Fibroblast of the aortic adventitia (primary cell): ENCODE measurements at regions not wholly inside any gene's neighbourhood (a gene's known extent, or its start where the extent isn't known, plus 50 kb on each side); places are given as distances from the start of the nearest gene placed in this dataset.
A peak's percentile ranks its signal among the peaks of the same experiment; 100 is the strongest.

Experiments used
- DNase-seq: peaks from one replicate; pipeline ENCODE4 v3.0.0-alpha.2; 2010; ENCODE audit warnings: low read depth
- H3K4me3 ChIP-seq: 2 replicates; pipeline ENCODE4 v1.5.1; 2011; ENCODE audit warnings: low read depth, mild to moderate bottlenecking, control low read depth, low read length, moderate library complexity
- CTCF ChIP-seq: IDR thresholded peaks from 2 replicates; pipeline ENCODE4 v1.5.1; 2011; ENCODE audit warnings: mild to moderate bottlenecking, low read length, control low read depth, inconsistent platforms; ENCODE audit not compliant: insufficient read depth

GRCh38 chr11:95485115-95485900 is 254.3 kb upstream of the SESN3 start:
- TF ChIP-seq CTCF: no peak
- DNase-seq: peak; percentile 57
- no peak overlapping the region for H3K4me3 ChIP-seq

- DNase-seq: peak; percentile 23
- TF ChIP-seq CTCF: no peak
- no peak overlapping the region for H3K4me3 ChIP-seq
These were observed 252.3 kb upstream of the SESN3 start for GRCh38 chr11:95483339-95483738.

GRCh38 chr11:95478003-95478402 is 247.0 kb upstream of the SESN3 start:
- no peak for DNase-seq
- no peak overlapping the region for H3K4me3 ChIP-seq
- no peak for TF ChIP-seq CTCF

GRCh38 chr11:95469258-95469657 is 238.3 kb upstream of the SESN3 start:
- DNase-seq: no peak
- TF ChIP-seq CTCF: no peak
- no peak overlapping the region for H3K4me3 ChIP-seq

GRCh38 chr11:95466416-95466815 is 235.4 kb upstream of the SESN3 start:
- DNase-seq: no peak
- TF ChIP-seq CTCF: no peak

GRCh38 chr11:95465887-95466286 is 234.9 kb upstream of the SESN3 start:
- no peak overlapping the region for H3K4me3 ChIP-seq
- DNase-seq: no peak
- no peak for TF ChIP-seq CTCF

More at GRCh38 chr11:95466416-95466815, 235.4 kb upstream of the SESN3 start:
- H3K4me3 ChIP-seq: no peak overlapping the region

GRCh38 chr11:95461858-95462257 is 230.9 kb upstream of the SESN3 start:
- no peak for TF ChIP-seq CTCF
- no peak overlapping the region for H3K4me3 ChIP-seq
- DNase-seq: no peak
